Tibial nerve (tissue), 4 donors: ENCODE measurements at regions not wholly inside any gene's neighbourhood (a gene's known extent, or its start where the extent isn't known, plus 50 kb on each side); places are given as distances from the start of the nearest gene placed in this dataset.

Experiments used
- DNase-seq, 2 donors: peaks; one replicate each; pipeline ENCODE4 v3.0.0-alpha.2; 2019; ENCODE audit warnings: low spot score in 2 of 2
- H3K27ac ChIP-seq, 4 donors: fragments of 200-600 bp; sonication (generic) in 3 of 4; one replicate each; pipeline ENCODE4 v1.5.1; 2017 to 2019; ENCODE audit warnings: mild to moderate bottlenecking in 1 of 4
- H3K27me3 ChIP-seq, 2 donors: fragments of 200-600 bp; sonication (generic) in 1 of 2; one replicate each; pipeline versions ENCODE4 v1.5.1 to v1.6.0; 2017 to 2019
- H3K36me3 ChIP-seq, 3 donors: fragments of 200-600 bp; sonication (generic); one replicate each; pipeline ENCODE4 v1.5.1; 2018 to 2019
- H3K4me1 ChIP-seq, 4 donors: fragments of 200-600 bp; sonication (generic) in 3 of 4; one replicate each; pipeline ENCODE4 v1.5.1; 2017 to 2019
- H3K4me3 ChIP-seq, 4 donors: fragments of 200-600 bp; sonication (generic) in 3 of 4; one replicate each; pipeline ENCODE4 v1.5.1; 2017 to 2019; ENCODE audit warnings: mild to moderate bottlenecking in 1 of 4, moderate library complexity in 1 of 4
- H3K9me3 ChIP-seq, 4 donors: fragments of 200-600 bp; sonication (generic) in 3 of 4; one replicate each; pipeline ENCODE4 v1.5.1; 2017 to 2019
- EP300 ChIP-seq, 2 donors: sonication (generic); formaldehyde crosslinking; IDR thresholded peaks; one replicate each; pipeline ENCODE4 v1.6.1; 2017; ENCODE audit warnings: antibody characterized with exemption in 2 of 2, mild to moderate bottlenecking in 1 of 2
- POLR2A ChIP-seq, 2 donors: fragments of 450-650 bp; IDR thresholded peaks; one replicate each; pipeline ENCODE4 v1.6.1; 2017; ENCODE audit warnings: antibody characterized with exemption in 2 of 2, mild to moderate bottlenecking in 2 of 2, moderate library complexity in 2 of 2
- WGBS, 2 donors: methylation state at CpG; one replicate each; pipeline ENCODE4 v1.1.5; 2018; 5-methylcytosine and 5-hydroxymethylcytosine counted together
- TF ChIP-seq, protein P1 (sequence below), 5 experiments: fragments of 200-600 bp in 3 of 5; fragments of 450-650 bp in 2 of 5; sonication (generic) in 3 of 5; IDR thresholded peaks; one replicate each; pipeline ENCODE4 v1.5.1; 2016 to 2019; ENCODE audit warnings: antibody characterized with exemption in 5 of 5, mild to moderate bottlenecking in 3 of 5, moderate library complexity in 2 of 5

- Histone ChIP-seq H3K4me3 (no peak overlapping the region), H3K4me1 (no peaks in the 10 kb centered on the region), H3K27me3 (no peaks in the 10 kb centered on the region), H3K9me3 (no peaks in the 10 kb centered on the region), H3K36me3 (peaks cover 0 to 23% (median 0%) of the 10 kb centered on the region in 3 donors), H3K27ac (no peak overlapping the region)
- 92 to 98% methylated on average over 1 of the region's 1 CpG for WGBS, 2 donors
- TF ChIP-seq POLR2A (IDR thresholded peaks at IDR 0.05) (no peak), EP300 (IDR thresholded peaks at IDR 0.05) (no peak)
- TF ChIP-seq, protein P1, sequence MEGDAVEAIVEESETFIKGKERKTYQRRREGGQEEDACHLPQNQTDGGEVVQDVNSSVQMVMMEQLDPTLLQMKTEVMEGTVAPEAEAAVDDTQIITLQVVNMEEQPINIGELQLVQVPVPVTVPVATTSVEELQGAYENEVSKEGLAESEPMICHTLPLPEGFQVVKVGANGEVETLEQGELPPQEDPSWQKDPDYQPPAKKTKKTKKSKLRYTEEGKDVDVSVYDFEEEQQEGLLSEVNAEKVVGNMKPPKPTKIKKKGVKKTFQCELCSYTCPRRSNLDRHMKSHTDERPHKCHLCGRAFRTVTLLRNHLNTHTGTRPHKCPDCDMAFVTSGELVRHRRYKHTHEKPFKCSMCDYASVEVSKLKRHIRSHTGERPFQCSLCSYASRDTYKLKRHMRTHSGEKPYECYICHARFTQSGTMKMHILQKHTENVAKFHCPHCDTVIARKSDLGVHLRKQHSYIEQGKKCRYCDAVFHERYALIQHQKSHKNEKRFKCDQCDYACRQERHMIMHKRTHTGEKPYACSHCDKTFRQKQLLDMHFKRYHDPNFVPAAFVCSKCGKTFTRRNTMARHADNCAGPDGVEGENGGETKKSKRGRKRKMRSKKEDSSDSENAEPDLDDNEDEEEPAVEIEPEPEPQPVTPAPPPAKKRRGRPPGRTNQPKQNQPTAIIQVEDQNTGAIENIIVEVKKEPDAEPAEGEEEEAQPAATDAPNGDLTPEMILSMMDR (IDR thresholded peaks at IDR 0.05): no peak
- no peak for DNase-seq
Measured at GRCh38 chr22:26865021-26865420, 207.6 kb downstream of the MIAT start.

DNA sequence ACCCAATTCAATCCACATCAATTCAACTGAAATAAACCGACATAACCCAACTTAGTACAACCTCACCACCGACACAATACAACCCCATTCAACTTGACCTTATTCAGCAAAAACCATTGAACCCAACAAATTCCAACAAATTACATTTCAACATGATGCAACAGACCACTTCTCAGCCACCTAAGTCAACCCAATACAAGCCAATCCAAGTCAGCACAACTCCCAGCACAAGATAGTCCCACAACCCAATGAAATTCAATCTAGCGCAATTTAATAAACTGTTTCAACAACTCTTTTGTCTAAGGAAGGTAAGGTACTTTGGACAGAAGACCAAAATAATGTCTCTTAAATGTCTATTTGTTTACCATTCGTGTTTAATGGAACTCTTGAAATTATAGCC lies 226.0 kb downstream of the MIAT start:
- Histone ChIP-seq H3K27me3 (no peaks in the 10 kb centered on the region), H3K9me3 (no peaks in the 10 kb centered on the region), H3K27ac (no peak overlapping the region), H3K4me1 (peaks cover 0 to 11% (median 0%) of the 10 kb centered on the region in 4 donors), H3K4me3 (no peak overlapping the region), H3K36me3 (peaks cover 0 to 4% (median 0%) of the 10 kb centered on the region in 3 donors)
- TF ChIP-seq EP300 (IDR thresholded peaks at IDR 0.05) (no peak), POLR2A (IDR thresholded peaks at IDR 0.05) (no peak)
- TF ChIP-seq, protein P1 (IDR thresholded peaks at IDR 0.05): no peak
- WGBS, 2 donors: 94 to 95% methylated on average over 4 of the region's 4 CpGs
- no peak for DNase-seq

DNA sequence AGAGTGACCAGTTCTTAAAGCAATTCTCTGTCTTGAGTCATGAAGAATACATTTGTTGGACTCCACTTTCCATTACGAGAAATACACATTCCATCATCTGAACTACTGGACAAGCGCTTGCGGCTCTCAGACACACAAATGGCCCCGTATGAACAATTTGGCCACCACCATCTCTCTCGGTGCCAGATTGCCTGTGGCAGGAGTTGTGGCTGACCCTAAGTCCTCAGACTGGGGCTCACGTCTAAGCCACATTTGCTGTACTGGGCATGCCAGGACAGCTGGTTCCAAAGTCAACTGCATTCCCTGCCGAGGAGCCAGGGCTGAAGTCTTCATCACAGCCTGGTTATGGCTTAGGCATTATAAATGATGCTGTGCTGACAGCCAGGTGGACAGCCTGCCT lies 227.5 kb downstream of the MIAT start:
- Histone ChIP-seq H3K27ac (no peak overlapping the region), H3K4me1 (peaks cover 0 to 11% (median 0%) of the 10 kb centered on the region in 4 donors), H3K36me3 (peaks cover 0 to 4% (median 0%) of the 10 kb centered on the region in 3 donors), H3K27me3 (no peaks in the 10 kb centered on the region), H3K4me3 (no peak overlapping the region), H3K9me3 (no peaks in the 10 kb centered on the region)
- DNase-seq: no peak
- 69 to 80% methylated on average over 7 of the region's 7 CpGs for WGBS, 2 donors
- no peak for TF ChIP-seq POLR2A (IDR thresholded peaks at IDR 0.05)
- no peak for TF ChIP-seq EP300 (IDR thresholded peaks at IDR 0.05)
- TF ChIP-seq, protein P1 (IDR thresholded peaks at IDR 0.05): no peak

DNA sequence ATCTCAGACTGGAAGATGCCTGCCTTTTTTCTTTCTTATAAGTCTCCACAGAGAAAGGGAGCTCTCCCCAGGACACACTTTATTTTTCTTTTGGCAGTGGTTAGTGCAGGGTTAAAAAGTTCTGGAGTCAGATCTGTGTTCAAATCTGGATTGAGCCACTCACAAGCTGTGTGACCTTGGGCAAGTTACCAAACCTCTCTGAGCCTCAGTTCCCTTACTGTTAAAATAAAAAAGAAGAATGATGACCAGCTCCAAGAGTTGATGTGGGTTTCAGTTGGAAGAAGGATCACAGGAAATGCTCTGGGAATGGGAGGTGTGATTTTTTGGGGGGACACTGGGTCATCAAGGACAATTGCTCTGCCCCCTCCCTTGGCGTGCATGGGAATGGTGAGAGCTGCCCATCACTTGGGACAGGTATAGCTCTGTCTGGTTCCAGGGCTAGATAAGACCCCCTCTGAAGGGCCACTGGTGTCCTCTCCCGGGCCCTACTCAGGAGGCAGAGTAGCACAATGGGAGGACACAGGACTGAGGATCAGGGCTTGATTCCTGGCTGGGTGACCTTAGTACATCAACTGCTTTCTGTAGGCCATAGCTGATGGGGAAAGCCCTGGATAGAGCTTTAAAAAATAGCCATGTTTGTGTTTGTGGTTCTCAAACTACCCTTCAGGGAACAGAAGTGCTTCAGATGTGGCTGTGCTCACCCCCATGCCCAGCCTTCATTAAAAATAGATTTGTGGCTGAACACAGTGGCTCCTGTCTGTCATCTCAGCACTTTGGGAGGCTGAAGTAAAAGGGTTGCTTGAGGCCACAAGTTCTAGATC lies 228.3 kb downstream of the MIAT start:
- Histone ChIP-seq H3K4me1 (peaks cover 0 to 11% (median 0%) of the 10 kb centered on the region in 4 donors), H3K9me3 (no peaks in the 10 kb centered on the region), H3K27ac (no peak overlapping the region), H3K36me3 (peaks cover 0 to 3% (median 0%) of the 10 kb centered on the region in 3 donors), H3K4me3 (no peak overlapping the region), H3K27me3 (no peaks in the 10 kb centered on the region)
- WGBS, 2 donors: 46 to 56% methylated on average over 2 of the region's 2 CpGs
- TF ChIP-seq POLR2A (IDR thresholded peaks at IDR 0.05) (no peak), EP300 (IDR thresholded peaks at IDR 0.05) (no peak)
- TF ChIP-seq, protein P1 (IDR thresholded peaks at IDR 0.05): no peak
- DNase-seq: no peak

- no peaks in the 10 kb centered on the region for H3K9me3 ChIP-seq
- H3K27ac ChIP-seq: peak overlapping the region in 1 of 4 donors; percentile 6
- WGBS, 2 donors: 38 to 41% methylated on average over 6 of the region's 6 CpGs
- H3K4me3 ChIP-seq: no peak overlapping the region
- DNase-seq: no peak
- H3K4me1 ChIP-seq: peaks cover 0 to 11% (median 0%) of the 10 kb centered on the region in 4 donors
- TF ChIP-seq POLR2A (IDR thresholded peaks at IDR 0.05): no peak
- no peaks in the 10 kb centered on the region for H3K27me3 ChIP-seq
- H3K36me3 ChIP-seq: no peaks in the 10 kb centered on the region
Measured at GRCh38 chr22:26887456-26887855, 230.1 kb downstream of the MIAT start.
